Nephron progenitor cell (in vitro differentiated cells): ENCODE measurements at regions not wholly inside any gene's neighbourhood (a gene's known extent, or its start where the extent isn't known, plus 50 kb on each side); places are given as distances from the start of the nearest gene placed in this dataset.
"Not testable (repeated sequence)": the region's sequence is repeated elsewhere in the genome, so short reads cannot be mapped to it uniquely, and the experiment has no call there.

Experiments
- DNase-seq: peaks from one replicate; pipeline ENCODE4 v3.0.0; 2021
- H3K27ac Mint-ChIP-seq: 2 replicates; pipeline ENCODE4 v1.8.0; 2021; ENCODE audit warnings: mild to moderate bottlenecking, moderate library complexity, mixed read lengths
- H3K27me3 Mint-ChIP-seq: 2 replicates; pipeline ENCODE4 v1.8.0; 2021; ENCODE audit warnings: mild to moderate bottlenecking, low read depth, mixed read lengths; ENCODE audit not compliant: poor library complexity
- H3K36me3 Mint-ChIP-seq: 2 replicates; pipeline ENCODE4 v1.8.0; 2021; ENCODE audit warnings: low read depth, mixed read lengths
- H3K4me1 Mint-ChIP-seq: 2 replicates; pipeline ENCODE4 v1.8.0; 2021; ENCODE audit warnings: mixed read lengths
- H3K4me3 Mint-ChIP-seq: 2 replicates; pipeline ENCODE4 v1.8.0; 2021; ENCODE audit warnings: mild to moderate bottlenecking, moderate library complexity, mixed read lengths
- H3K9me3 Mint-ChIP-seq: 2 replicates; pipeline ENCODE4 v1.8.0; 2021; ENCODE audit warnings: mild to moderate bottlenecking, moderate library complexity, mixed read lengths
- TF ChIP-seq, protein P1 (sequence below): fragments of 200-600 bp; sonication (generic); IDR thresholded peaks from 2 replicates; pipeline ENCODE4 v1.5.0; 2021; ENCODE audit warnings: antibody characterized with exemption

DNA sequence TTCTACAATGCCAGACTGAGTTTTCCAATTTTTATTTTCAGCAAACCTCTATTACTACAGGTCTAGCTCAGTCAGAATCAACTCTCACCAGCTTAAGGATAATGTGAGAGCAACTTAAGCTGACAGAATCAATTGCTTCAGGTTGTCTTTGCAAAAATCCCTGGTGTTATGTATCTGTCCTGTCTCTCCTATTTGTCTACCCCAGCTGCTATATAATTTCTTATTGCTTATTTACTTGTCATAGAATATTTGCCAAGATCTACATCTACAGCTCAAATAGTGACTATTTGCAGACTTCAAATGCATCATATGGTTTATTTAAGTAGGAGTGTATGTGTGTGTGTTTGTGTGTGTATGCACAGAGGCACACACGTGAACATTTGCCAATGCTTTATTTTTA lies 54.1 kb downstream of the FOXG1 start:
- H3K27ac Mint-ChIP-seq, result no peak overlapping the region

DNA sequence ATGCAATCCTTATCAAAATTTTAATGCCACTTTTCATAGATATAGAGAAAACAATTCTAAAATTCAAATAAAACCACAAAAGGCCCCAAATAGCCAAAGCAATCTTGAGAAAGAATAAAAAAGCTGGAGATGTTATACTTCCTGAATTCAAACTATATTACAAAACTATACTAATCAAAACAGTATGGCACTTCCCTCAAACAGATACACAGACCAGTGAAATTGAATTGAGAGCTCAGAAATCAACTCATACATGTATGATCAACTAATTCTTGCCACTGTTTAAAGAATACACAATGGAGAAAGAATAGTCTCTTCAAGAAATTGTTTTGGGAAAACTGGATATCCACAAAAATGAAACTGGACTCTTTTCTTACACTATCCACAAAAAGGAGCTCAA lies 55.4 kb downstream of the FOXG1 start:
- no peak for DNase-seq
- no peaks in the 10 kb centered on the region for H3K36me3 Mint-ChIP-seq

More for the DNA sequence above, 54.1 kb downstream of the FOXG1 start:
- TF ChIP-seq, protein P1, sequence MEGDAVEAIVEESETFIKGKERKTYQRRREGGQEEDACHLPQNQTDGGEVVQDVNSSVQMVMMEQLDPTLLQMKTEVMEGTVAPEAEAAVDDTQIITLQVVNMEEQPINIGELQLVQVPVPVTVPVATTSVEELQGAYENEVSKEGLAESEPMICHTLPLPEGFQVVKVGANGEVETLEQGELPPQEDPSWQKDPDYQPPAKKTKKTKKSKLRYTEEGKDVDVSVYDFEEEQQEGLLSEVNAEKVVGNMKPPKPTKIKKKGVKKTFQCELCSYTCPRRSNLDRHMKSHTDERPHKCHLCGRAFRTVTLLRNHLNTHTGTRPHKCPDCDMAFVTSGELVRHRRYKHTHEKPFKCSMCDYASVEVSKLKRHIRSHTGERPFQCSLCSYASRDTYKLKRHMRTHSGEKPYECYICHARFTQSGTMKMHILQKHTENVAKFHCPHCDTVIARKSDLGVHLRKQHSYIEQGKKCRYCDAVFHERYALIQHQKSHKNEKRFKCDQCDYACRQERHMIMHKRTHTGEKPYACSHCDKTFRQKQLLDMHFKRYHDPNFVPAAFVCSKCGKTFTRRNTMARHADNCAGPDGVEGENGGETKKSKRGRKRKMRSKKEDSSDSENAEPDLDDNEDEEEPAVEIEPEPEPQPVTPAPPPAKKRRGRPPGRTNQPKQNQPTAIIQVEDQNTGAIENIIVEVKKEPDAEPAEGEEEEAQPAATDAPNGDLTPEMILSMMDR, result no peak
- H3K27me3 Mint-ChIP-seq, result no peaks in the 10 kb centered on the region
- DNase-seq, result no peak
- peaks cover 11% of the 10 kb centered on the region for H3K9me3 Mint-ChIP-seq
- H3K36me3 Mint-ChIP-seq, result no peaks in the 10 kb centered on the region
- no peak overlapping the region for H3K4me3 Mint-ChIP-seq
- no peaks in the 10 kb centered on the region for H3K4me1 Mint-ChIP-seq

DNA sequence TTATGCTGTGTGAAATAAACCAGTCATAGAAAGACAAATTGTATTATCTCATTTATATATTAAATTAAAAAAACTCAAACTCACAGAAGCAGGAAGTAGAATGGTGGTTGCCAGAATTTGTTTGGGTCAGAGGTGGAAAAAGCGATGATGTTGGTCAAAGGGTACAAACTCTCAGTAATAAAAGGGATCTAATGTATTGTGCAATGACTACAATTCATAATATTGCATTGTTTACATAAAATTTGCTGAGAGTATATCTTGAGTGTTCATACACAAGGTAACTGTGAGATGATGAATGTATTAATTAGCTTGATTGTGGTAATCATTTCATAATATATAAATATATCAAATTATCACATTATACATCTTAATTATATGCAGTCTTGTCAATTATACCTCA lies 56.7 kb downstream of the FOXG1 start:
- Mint-ChIP-seq H3K27me3 (no peaks in the 10 kb centered on the region), H3K9me3 (peaks cover 11% of the 10 kb centered on the region), H3K36me3 (no peaks in the 10 kb centered on the region), H3K4me3 (no peak overlapping the region), H3K4me1 (no peaks in the 10 kb centered on the region), H3K27ac (no peak overlapping the region)
- TF ChIP-seq, protein P1, result no peak
- DNase-seq, result no peak

More for the DNA sequence above, 55.4 kb downstream of the FOXG1 start:
- H3K9me3 Mint-ChIP-seq, result peaks cover 11% of the 10 kb centered on the region
- no peak overlapping the region for H3K27ac Mint-ChIP-seq
- no peaks in the 10 kb centered on the region for H3K4me1 Mint-ChIP-seq
- TF ChIP-seq, protein P1, result no peak
- H3K4me3 Mint-ChIP-seq, result no peak overlapping the region
- H3K27me3 Mint-ChIP-seq, result no peaks in the 10 kb centered on the region

DNA sequence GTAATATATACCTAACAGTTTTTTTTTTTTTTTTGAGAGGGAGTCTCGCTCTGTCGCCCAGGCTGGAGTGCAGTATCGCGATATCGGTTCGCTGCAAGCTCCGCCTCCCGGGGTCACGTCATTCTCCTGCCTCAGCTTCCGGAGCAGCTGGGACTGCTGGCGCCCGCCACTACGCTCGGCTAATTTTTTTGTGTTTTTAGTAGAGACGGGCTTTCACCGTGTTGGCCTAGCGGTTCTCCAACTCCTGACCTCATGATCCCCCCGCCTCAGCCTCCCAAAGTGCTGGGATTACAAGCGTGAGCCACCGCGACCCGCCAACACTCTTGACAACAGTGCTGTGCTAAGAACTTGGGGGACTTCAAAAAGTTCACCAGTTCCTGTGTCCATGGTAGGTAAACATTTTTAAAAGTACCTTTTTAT lies 63.5 kb downstream of the FOXG1 start:
- DNase-seq, result no peak
- TF ChIP-seq, protein P1, result no peak
- Mint-ChIP-seq H3K27me3 (no peaks in the 10 kb centered on the region), H3K36me3 (no peaks in the 10 kb centered on the region), H3K4me3 (no peak overlapping the region), H3K27ac (no peak overlapping the region), H3K9me3 (no peaks in the 10 kb centered on the region), H3K4me1 (no peaks in the 10 kb centered on the region)

DNA sequence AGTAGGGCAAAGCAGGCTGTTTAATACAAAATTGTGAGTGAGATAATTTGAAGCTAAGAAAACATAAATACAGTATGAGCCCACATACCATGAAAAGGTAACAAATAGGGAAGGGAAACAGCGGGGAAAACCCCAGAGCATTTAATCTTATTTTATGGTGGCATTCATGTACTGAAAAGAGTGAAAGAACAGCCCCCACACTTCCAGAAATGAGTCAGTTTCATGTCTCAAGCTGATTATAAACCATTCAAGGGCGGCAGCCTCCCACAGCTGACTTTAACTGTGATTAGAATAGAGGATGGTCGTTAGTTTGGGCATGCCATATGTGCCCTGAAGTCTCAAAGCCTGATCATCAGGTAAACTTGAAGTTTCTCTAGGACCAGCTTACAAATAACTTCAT lies 64.5 kb downstream of the FOXG1 start:
- H3K27ac Mint-ChIP-seq, result no peak overlapping the region
- no peaks in the 10 kb centered on the region for H3K9me3 Mint-ChIP-seq
- TF ChIP-seq, protein P1, result no peak
- DNase-seq, result no peak
- H3K4me3 Mint-ChIP-seq, result no peak overlapping the region
- H3K36me3 Mint-ChIP-seq, result no peaks in the 10 kb centered on the region
- H3K4me1 Mint-ChIP-seq, result no peaks in the 10 kb centered on the region
- no peaks in the 10 kb centered on the region for H3K27me3 Mint-ChIP-seq

DNA sequence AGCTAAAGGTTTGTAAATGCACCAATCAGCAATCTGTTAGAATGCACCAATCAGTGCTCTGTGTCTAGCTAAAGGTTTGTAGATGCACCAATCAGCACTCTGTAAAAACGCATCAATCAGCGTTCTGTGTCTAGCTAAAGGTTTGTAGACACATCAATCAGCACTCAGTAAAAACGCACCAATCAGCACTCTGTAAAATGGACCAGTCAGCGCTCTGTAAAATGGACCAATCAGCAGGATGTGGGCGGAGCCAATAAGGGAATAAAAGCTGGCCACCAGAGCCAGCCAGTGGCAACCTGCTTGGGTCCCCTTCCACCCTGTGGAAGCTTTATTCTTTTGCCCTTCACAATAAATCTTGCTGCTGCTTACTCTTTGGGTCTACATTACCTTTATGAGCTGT lies 76.0 kb downstream of the FOXG1 start:
- DNase-seq, H3K36me3 Mint-ChIP-seq, H3K4me1 Mint-ChIP-seq, H3K27ac Mint-ChIP-seq, H3K4me3 Mint-ChIP-seq, H3K27me3 Mint-ChIP-seq: not testable (repeated sequence)
- H3K9me3 Mint-ChIP-seq, result peaks cover 20% of the 10 kb centered on the region
